ENCODE measurements at regions not wholly inside any gene's neighbourhood (a gene's known extent, or its start where the extent isn't known, plus 50 kb on each side); places are given as distances from the start of the nearest gene placed in this dataset.

DNA sequence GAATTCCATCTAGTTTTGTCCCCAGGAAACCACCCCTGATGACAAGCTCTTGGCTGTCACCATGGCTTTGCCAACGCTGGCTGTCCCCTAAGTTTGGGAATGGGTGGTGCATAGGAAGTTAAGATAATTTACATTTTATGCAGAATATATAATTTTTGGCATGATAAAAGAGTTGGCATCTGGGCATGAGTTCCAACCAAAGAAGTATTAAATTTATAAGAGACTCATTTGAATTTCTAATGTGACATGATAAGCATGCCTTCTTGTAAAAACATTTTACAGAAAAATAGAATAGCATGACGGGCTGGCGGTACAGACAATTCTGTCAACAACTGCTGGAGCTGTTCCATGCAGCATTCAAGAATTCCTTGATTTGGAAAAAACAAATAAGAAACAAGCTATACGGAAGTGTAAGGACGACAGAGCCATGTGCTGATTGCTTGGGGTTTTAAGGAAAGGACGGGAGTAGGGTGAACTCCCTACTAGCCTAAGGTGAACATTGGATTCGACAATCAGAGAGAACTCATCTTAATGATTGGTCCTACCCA lies 106.8 kb upstream of the C1orf21 start (continued):
- TF ChIP-seq CBX8 (IDR thresholded peaks at IDR 0.05; ENCODE audit: borderline replicate concordance, low read depth, low read length): no peak
